Limb (tissue), 2 donors: ENCODE measurements at regions not wholly inside any gene's neighbourhood (a gene's known extent, or its start where the extent isn't known, plus 50 kb on each side); places are given as distances from the start of the nearest gene placed in this dataset.

Experiments used
- DNase-seq, 2 donors: peaks; one replicate each; pipeline ENCODE4 v3.0.0-alpha.2; 2016; ENCODE audit errors: extremely low spot score in 2 of 2

DNA sequence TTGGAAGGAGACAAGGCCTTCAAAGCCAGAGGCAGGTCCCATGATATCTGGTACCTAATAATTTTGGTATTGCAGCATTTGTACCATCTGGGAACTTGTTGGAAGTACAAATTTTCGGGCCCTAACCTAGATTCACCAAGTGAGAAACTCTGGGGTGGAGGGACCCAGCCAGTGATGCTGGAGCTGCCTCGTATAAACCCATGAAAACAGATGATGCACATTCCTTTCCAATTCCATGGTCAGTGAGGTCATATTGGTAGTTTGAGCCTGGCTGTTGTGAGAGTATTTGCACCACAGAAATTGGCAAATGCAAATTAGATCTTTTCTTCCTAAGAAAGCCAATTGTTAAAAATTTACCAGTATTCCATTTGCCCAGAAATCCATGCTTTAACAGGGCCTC, 269.6 kb upstream of the PLXNA2 start:
- no peak for DNase-seq

DNA sequence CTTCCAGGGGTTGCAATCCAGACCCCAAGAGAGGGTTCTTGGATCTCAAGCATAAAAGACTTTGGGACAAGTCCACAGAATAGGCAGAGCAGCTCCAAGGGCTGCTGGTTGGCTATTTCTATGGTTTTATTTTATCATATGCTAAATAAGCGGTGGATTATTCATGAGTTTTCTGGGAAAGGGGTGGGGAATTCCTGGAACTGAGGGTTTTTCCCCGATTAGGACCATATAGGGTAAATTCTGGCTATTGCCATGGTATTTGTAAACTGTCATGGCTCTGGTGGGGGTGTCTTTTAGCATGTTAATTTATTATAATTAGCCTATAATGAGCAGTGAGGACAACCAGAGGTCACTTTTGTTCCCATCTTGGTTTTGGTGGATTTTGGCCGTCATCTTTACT, 270.9 kb upstream of the PLXNA2 start:
- no peak for DNase-seq

DNA sequence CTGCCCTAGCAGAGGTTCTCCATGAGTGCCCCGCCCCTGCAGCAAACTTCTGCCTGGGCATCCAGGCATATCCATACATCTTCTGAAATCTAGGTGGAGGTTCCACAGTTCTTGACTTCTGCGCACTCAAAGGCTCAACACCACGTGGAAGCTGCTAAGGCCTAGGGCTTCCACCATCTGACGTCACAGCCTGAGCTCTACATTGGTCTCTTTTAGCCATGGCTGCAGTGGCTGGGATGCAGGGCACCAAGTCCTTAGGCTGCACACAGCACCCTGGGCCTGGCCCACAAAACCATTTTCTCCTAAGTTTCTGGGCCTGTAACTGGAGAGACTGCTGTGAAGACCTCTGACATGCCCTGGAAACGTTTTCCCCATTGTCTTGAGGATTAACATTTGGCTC, 272.6 kb upstream of the PLXNA2 start:
- DNase-seq = no peak

DNA sequence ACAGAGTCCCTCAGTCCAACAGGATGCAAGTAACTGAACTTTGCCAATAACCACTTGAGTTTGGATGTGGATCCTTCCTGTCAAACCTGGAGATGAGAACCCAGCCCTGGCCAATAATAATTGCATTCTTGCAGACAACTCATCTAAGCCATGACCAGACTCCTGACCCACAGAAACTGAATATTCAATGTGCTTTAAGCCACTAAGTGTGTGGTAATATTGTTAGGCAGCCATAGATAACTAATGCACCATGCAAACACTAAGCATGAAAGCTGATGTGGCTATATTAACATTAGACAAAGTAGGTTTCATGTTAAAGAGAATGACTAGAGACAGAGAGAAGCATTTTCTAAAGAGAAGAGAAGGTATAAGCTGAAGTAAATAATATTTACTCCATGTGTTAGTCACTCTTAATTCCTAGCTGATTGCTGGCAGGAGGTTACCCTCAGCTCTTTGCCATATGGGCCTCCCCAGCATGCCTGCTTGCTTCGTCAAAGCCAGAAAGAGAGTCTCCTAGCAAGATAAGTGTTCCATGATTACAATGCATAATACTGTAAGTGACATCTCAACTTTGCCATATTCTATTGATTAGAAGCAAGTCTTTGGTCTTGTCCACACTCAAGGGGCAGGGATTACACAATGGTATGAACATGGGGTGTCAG, 276.4 kb upstream of the PLXNA2 start:
- DNase-seq = no peak

DNA sequence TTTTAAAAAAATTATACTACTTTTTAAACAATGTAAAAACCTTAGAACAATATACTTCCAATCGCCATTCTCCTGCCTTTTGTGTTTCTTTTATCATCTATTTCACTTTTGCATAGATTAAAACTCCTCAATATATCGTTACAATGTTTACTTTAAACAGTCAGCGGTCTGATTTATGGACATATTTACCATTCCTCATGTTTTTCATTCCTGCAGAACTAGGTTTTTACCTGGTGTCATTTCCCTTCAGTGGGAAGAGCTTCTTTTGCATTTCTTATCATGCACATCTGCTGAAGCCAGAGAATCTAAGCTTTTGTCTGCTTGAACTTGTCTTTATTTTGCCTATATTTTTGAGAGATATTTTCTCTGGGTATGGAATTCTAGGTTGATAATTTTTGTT, 277.4 kb upstream of the PLXNA2 start:
- no peak for DNase-seq

DNA sequence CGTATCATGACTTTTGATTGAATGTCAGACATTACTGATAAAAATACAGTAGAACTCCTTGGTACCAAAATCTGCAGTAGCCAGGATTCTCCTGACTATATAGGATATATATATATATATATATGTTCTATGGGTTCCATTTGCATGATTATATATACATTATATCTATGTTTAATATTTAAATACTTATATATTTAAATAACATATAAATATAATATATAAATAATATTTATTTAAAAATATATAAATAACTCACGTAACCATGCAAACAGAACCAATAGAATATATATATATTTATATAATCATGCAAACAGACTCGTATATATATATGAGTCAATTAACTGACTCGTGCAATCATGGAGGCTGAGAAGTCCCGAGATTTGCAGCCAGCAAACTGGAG, 278.8 kb upstream of the PLXNA2 start:
- no peak for DNase-seq

DNA sequence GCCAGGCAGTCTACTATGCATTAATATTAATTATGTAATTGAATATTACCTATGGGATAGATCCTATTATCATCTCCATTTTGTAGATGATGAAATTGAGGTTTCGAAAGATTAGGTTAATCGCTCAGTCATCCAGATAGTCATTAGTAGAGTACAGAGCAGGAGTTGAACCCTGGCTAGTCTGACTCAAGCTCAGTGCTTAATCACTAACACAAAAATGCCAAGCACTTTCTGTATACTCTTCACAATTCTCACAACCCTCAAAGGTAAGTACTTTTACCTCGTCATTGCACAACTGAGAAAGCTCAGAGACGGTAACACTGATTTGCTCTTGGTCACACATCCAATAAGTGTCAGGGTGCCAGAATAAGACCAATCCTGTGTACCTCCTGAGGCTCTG, 280.2 kb upstream of the PLXNA2 start:
- no peak for DNase-seq

DNA sequence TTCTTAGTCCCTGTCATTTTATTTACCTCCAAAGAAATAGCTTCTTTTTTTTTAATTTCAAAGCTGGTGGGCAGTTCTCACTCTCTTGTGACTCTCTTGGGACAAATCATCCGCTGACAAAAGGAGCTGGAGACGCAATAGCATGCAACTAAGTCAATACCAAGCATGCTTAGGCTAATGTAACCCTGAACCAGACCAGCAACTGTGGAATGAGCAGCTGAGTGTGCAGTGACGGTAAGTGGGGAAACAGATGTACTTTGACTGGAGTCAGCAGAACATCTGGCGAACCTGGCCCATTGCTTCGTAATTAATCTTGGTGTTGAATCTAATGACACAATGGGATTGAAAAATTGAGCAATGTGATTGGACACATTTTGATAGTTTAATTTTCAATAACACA, 280.7 kb upstream of the PLXNA2 start:
- peak in 1 of 2 donors; percentile 40 for DNase-seq

DNA sequence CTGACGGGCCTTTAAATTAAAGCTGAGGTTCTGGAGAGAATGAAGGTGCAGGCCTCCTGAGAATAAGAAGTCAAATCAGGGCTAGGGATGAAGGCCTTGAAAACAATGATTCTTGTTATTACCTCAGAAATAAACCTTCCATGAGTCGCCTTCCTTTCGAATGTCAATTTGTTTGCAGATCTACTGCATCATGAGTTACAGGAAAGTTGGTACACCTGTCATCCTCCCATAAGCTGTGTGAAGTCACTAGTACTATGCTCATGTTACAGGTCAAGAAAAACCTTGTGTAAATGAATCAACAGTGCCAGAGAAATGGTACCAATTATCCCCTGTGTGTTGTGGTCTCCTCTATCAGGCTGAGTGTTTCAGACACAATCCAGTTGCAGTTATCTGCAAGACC, 281.2 kb upstream of the PLXNA2 start:
- DNase-seq = no peak

DNA sequence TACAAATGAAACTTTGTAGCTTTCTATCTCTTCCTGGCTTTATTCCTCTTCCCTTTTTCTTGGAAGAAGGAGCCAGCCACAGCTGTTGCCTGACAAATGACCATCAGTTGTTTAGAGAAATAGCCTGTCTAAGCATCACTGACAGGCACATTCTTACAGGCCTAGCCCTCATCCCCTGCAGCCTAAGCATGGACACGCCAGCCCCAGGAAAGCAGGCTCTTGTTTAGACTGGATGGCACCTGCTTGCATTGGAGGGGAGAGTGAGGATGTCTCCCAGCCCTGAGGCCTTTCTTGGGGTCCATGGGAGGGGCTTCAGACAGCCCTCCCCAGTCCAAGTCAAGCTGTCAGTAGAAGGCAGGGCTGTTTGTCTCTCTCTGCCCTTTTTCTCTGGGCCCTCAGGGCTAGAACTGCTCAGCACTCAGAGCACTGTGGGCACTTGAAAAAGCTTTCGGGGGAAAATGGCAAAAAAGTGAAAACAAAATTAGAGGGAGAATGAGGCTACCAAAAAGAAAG, 282.5 kb upstream of the PLXNA2 start:
- no peak for DNase-seq

DNA sequence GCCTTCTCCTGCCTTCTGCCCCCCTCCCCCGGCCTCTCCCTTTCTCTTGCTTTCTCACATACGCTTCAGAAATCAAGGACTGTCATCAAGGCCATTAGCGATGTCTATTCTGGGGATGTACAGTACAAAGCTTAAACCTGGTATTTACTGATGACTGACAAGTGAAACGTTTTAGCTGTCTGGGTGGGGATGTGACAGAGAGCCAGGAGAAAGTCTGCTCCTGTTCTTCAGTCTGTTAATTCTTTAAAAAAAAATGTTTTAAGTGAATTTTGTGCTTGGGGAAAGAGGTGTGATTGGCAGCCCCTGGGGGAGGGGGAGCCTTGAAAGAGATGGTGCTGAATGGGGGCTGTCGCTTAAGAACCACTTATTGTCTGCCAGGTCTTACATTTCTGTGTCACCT, 283.0 kb upstream of the PLXNA2 start:
- no peak for DNase-seq

DNA sequence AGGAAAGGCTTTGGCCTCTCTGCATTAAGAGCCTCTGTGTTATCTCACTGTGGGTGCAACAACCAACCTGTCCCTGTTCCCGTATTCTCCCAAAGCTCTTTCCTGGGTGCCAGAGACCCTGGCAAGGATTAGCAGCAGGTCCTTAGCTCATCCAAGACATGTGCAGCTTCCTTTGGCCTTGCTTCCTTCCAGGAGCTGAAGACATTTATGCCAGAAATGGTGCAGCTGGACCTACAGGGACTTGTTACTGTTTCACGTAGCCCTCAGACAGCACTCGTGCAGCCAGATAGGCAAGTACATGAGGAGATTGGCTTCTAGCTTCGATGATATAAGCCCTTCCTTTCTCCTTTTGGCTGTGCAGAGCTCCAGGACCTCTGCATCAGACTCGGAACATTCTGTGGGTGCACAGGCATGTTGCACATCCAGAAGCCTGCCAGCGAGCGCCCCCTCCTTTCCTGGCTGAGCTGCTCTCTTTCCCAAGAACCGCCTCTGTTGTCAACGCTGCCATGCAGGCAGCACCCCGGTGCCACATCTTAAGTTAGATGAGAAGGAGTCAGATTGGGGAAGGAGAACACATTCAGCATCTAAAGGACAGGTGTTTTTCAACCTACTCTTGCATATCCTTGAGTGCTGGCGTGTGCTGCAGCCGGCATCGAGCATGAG, 284.5 kb upstream of the PLXNA2 start:
- no peak for DNase-seq

DNA sequence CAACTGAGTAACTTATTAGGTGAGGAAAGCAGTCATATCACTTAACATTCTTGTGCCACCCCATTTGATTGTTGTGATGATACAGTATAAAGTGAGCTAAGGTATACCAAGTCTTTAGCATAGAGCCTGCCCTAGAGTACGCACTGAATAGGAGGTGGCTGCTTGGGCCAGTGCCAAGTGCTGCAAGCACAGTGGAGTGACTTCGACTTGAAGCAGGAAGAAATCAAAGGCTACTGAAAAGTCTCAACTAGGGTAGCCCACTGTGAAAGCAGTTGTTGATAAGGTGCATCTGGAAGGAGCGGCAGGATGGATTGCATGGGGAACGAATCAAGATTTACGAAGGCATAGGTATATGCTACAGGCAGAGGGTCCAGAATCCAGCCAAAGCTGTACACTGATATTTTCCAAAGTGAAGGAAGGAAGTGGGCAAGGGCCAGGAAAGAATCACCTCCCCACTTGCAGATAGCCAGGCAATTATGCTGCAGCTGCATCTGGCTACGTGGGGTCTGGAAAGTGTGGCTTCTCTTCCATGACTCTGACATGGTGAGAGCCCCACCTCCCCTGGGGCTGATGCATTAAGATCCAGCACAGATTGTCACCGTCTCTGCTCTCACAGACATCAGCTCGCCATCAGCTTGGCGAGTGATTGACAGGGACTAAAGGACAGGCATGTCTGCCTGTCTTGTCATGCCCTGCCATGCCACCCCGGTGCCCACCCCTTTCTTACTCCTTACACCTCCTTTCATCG, 287.0 kb upstream of the PLXNA2 start:
- DNase-seq = no peak

DNA sequence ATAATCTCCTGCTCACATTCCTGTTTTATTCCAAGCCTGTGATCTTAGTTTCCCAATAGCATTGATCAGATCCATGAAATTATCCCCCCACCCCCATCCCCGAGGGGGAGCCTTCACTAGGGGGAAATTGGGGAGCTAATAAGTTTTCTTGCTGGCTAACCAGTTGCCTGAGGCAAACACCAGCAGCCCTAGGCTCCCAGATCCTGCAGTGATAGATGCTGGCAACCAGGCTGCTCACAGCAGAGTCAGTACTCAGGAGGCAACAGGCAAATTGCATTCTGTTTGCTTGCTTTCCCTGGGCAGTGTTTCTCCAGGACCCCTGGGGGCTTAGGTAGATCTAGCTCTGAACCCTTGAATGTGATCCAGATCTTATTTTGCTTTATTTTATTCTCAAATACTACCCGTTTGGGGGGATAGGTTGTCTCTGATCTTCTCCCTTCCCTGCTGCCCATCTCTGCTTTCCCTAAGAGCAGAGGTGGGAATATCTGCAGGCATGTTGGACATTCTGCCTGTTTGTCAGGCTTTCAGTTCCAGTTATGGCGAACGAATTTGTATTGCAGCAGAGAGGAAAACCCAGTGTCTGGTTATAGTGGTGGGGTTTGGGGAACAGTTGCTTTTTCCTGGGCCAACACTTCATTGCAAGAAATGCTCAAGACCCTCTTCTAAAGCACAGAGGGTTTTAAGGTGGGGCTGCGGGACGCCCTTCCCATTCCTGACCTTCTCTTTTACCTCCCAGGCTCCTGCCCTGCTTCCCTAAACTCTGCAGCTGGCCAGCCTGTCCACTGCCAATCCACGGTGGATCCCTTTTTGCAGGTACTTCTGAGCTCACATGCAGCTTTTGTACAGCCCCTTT, 289.8 kb upstream of the PLXNA2 start:
- no peak for DNase-seq

DNA sequence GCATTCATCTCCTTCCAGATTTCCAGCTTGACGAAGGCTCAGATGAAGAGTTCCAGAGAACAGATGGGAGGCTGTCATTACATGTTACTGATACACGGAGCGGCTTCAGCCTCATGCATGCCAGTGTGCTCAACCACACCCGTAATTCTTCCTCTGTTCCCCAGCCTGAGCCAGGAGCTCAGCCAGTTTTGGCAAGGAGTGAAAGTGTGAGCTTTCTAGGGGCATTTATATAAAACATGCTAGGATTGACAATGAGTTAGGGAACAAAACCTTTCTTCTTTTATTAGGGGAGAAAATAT, 290.4 kb upstream of the PLXNA2 start:
- peak; percentile 18 to 50 for DNase-seq

DNA sequence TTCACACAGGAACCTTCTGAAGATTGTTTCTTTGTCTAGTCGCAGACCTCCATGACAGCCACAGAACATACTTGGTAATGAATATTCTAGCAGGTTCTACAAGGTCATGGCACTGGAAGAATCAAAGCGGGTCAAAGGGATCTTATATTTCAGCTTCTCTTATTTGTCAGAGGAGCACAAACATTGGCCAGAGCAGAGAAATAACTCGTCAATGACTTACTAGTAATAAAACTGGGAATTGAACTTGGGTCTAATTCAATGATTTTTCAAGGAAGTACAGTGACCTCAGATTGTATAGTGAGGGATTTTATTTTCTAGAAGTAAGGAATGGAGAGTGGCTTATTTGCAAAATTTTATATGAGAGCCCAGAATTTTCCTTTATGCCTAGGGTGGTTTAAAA, 290.8 kb upstream of the PLXNA2 start:
- DNase-seq = no peak

DNA sequence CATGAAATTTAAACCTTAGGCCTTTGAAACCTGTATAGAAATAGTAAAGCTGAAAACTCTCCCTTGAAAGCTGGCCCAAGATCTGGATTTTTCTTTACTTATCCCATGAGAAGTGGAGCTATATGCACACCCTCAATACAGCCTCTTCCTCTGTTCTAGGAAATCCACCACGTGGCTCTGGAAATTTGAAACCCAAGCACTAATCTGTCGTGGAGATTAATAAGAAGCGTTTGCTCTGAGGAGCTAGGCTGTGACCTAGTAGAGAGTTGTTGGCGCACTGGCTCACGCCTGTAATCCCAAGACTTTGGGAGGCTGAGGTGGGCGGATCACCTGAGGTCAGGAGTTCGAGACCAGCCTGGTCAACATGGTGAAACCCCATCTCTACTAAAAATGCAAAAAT, 291.3 kb upstream of the PLXNA2 start:
- DNase-seq = peak in 1 of 2 donors; percentile 30

DNA sequence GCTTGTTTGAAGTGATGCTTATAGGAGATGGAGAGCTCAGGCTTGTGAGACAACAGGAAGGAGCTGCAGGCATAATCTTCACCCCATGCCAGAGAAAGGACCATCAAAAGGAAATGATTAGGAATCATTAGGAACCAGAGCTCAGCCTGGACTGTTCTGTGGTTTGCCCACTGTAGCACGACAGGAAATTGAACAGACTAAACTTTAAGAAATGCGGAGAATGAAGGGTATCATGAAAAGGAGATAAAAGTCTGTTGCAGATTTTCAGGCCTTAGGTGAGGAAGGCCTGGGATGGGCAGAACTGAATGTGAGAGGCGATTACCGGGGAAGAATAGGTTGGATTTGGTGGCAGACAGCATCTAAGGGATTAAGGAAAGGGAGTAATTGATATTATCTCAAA, 292.0 kb upstream of the PLXNA2 start:
- DNase-seq = no peak

DNA sequence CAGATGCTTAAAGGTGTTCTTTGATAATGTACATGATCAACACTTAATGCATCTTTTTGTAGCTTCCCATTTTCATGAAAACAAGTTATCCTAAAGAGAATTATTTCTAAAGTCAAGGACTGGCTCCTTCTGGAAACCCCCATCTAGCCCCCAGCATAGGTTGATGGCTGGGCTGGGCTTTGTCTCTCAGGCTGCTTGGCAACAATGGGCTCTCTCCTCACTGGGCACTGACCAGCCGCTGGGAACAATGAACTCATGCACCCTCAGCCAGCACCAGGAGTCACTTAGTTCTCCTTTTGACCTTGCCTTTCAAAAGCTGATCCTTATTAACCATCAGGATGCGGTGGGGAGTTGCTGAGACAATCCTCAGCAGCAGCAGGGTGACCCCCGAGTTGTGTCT, 293.0 kb upstream of the PLXNA2 start:
- DNase-seq = no peak

DNA sequence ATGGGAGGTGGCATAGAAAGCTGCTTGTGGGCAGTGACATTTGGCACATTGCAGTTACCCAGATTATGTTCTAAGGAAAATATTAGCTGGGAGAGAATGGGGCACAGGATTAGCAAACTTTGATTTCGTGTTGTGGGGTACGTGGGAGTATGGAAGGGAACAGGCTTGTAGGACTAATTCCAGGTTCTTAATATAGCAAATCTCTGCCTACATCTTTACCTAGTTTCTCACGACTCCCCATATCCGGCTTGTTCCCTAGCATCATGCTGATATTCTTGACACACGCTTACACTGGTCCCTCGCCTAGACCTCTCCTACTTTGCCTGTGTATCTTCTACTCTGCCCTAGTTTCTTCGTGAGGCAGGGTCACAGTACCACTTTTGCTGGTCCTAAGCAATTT, 293.9 kb upstream of the PLXNA2 start:
- no peak for DNase-seq

DNA sequence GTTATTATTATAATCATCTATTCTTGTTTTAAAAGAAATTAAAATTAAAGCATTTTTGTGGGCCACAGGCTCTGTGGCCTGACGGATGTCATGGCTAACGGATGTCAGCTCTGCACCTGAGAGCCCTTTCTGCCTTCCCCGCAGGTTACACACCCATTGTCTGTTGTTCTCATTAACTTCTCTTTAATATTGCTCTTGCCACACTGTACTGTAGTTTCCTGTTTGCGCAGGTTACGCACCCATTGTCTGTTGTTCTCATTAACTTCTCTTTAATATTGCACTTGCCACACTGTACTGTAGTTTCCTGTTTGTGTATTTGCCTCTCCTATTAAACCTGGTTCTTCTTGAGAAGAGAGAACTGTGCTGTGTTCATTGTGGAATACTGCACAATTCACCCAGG, 294.4 kb upstream of the PLXNA2 start:
- DNase-seq = no peak

DNA sequence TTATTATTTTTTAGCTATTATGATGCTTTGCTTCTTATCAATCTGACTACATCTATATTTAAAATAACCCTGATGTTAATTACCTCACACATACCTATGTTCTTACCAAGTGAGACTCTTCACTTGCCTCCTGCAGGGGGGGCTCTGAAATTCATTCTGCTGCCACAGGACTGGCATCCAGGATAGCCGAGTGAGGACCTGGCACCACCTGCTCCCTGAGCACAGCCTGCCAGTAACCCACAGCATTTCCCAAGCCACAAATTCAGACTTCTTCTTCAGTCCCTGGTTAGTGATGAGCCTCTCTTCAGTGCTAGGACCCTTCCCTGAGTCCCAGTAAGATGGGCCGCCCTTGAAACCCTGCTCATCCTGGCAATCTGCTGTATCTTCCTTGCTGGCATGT, 296.5 kb upstream of the PLXNA2 start:
- no peak for DNase-seq
